Thoracic aorta (tissue), 2 donors: ENCODE measurements at regions not wholly inside any gene's neighbourhood (a gene's known extent, or its start where the extent isn't known, plus 50 kb on each side); places are given as distances from the start of the nearest gene placed in this dataset.
A peak's percentile ranks its signal among the peaks of the same experiment; 100 is the strongest.

Source experiments
- ATAC-seq: fragments of 150-250 bp; one replicate; pipeline ENCODE4 v1.8.0; 2017; ENCODE audit warnings: low read depth; ENCODE audit not compliant: insufficient number of reproducible peaks, low FRiP score
- DNase-seq: peaks from one replicate; pipeline ENCODE4 v3.0.0-alpha.2; 2020; ENCODE audit warnings: low spot score
- H3K27ac ChIP-seq, 2 donors: fragments of 200-600 bp; sonication (generic); 1 replicate in 1 of 2; 2 replicates in 1 of 2; pipeline ENCODE4 v1.5.1; 2016; ENCODE audit warnings: mild to moderate bottlenecking in 2 of 2, moderate library complexity in 2 of 2
- H3K27me3 ChIP-seq: fragments of 200-600 bp; sonication (generic); replicated peaks from 2 replicates; pipeline ENCODE4 v1.6.0; 2016; ENCODE audit warnings: mild to moderate bottlenecking; ENCODE audit not compliant: insufficient read depth
- H3K36me3 ChIP-seq: fragments of 200-600 bp; sonication (generic); one replicate; pipeline ENCODE4 v1.5.1; 2016
- H3K4me1 ChIP-seq, 2 donors: fragments of 200-600 bp; sonication (generic); 1 replicate in 1 of 2; 2 replicates in 1 of 2; pipeline versions ENCODE4 v1.5.1 to v1.6.0; 2016; ENCODE audit warnings: low read depth in 2 of 2, mild to moderate bottlenecking in 1 of 2; ENCODE audit not compliant: control insufficient read depth in 1 of 2
- H3K4me3 ChIP-seq: fragments of 200-600 bp; sonication (generic); 2 replicates; pipeline ENCODE4 v1.5.1; 2016; ENCODE audit warnings: mild to moderate bottlenecking
- H3K9me3 ChIP-seq: fragments of 200-600 bp; sonication (generic); 2 replicates; pipeline ENCODE4 v1.5.1; 2016
- CTCF ChIP-seq: fragments of 200-600 bp; sonication (generic); IDR thresholded peaks from one replicate; pipeline ENCODE4 v1.5.1; 2019; ENCODE audit warnings: antibody characterized with exemption

- ATAC-seq, result no peak
- TF ChIP-seq CTCF, result no peak
- H3K36me3 ChIP-seq, result no peaks in the 10 kb centered on the region
Observed at GRCh38 chr5:165627548-165628170, 2122.2 kb downstream of the MAT2B start.

GRCh38 chr5:165630261-165630778 is 2124.9 kb downstream of the MAT2B start:
- no peak for DNase-seq
- TF ChIP-seq CTCF, result peak; percentile 45
- no peaks in the 10 kb centered on the region for H3K27me3 ChIP-seq
- ATAC-seq, result peak; percentile 34
- no peaks in the 10 kb centered on the region for H3K36me3 ChIP-seq
- no peaks in the 10 kb centered on the region for H3K9me3 ChIP-seq
- H3K4me3 ChIP-seq, result no peak overlapping the region
- no peak overlapping the region for H3K27ac ChIP-seq
- H3K4me1 ChIP-seq, result no peaks in the 10 kb centered on the region

More at GRCh38 chr5:165627548-165628170, 2122.2 kb downstream of the MAT2B start:
- Histone ChIP-seq H3K27me3 (no peaks in the 10 kb centered on the region), H3K4me3 (no peak overlapping the region), H3K9me3 (no peaks in the 10 kb centered on the region), H3K4me1 (no peaks in the 10 kb centered on the region), H3K27ac (no peak overlapping the region)
- DNase-seq, result no peak

- Histone ChIP-seq H3K4me3 (no peak overlapping the region), H3K27ac (no peak overlapping the region), H3K4me1 (no peaks in the 10 kb centered on the region), H3K36me3 (no peaks in the 10 kb centered on the region), H3K9me3 (no peaks in the 10 kb centered on the region), H3K27me3 (no peaks in the 10 kb centered on the region)
- TF ChIP-seq CTCF, result no peak
- no peak for DNase-seq
- ATAC-seq, result no peak
Observed at GRCh38 chr5:165631235-165631634, 2125.8 kb downstream of the MAT2B start.

- Histone ChIP-seq H3K36me3 (no peaks in the 10 kb centered on the region), H3K9me3 (no peaks in the 10 kb centered on the region), H3K4me3 (no peak overlapping the region), H3K27ac (no peak overlapping the region), H3K27me3 (no peaks in the 10 kb centered on the region), H3K4me1 (no peaks in the 10 kb centered on the region)
- ATAC-seq (no peak), DNase-seq (no peak)
- TF ChIP-seq CTCF, result no peak
Observed at GRCh38 chr5:165642366-165642765, 2136.9 kb downstream of the MAT2B start.

- Histone ChIP-seq H3K36me3 (no peaks in the 10 kb centered on the region), H3K4me1 (no peaks in the 10 kb centered on the region), H3K27ac (no peak overlapping the region), H3K27me3 (no peaks in the 10 kb centered on the region), H3K9me3 (no peaks in the 10 kb centered on the region), H3K4me3 (no peak overlapping the region)
- DNase-seq (no peak), ATAC-seq (no peak)
- no peak for TF ChIP-seq CTCF
Observed at GRCh38 chr5:165665735-165666400, 2160.4 kb downstream of the MAT2B start.
